SK-N-SH treated with all-trans-retinoic acid at 6 μM for 48 hours (cell line): ENCODE measurements at regions not wholly inside any gene's neighbourhood (a gene's known extent, or its start where the extent isn't known, plus 50 kb on each side); places are given as distances from the start of the nearest gene placed in this dataset.
"Not testable (repeated sequence)": the region's sequence is repeated elsewhere in the genome, so short reads cannot be mapped to it uniquely, and the experiment has no call there.

Experiments used
- ATAC-seq: fragments of 200-7000 bp; cut with Tn5 transposase; 3 replicates; pipeline ENCODE4 v1.9.1; 2020; ENCODE audit warnings: mild to moderate bottlenecking, moderate library complexity
- ARNTL ChIP-seq: fragments of 450-650 bp; formaldehyde crosslinking; IDR thresholded peaks from 2 replicates; pipeline ENCODE4 v1.5.0; 2020; ENCODE audit warnings: low read depth, mild to moderate bottlenecking, moderate library complexity, borderline replicate concordance
- ESRRG ChIP-seq: fragments of 250-450 bp; sonication (Bioruptor Pico); IDR thresholded peaks from 2 replicates; pipeline ENCODE4 v1.6.1; 2021; ENCODE audit warnings: mild to moderate bottlenecking
- GLIS3 ChIP-seq: fragments of 250-450 bp; sonication (Bioruptor Pico); IDR thresholded peaks from 2 replicates; pipeline ENCODE4 v1.5.0; 2020; ENCODE audit warnings: mild to moderate bottlenecking, moderate library complexity
- ISL1 ChIP-seq: fragments of 250-450 bp; sonication (Bioruptor Pico); IDR thresholded peaks from 2 replicates; pipeline ENCODE4 v2.1.2; 2022; ENCODE audit warnings: mild to moderate bottlenecking, moderate library complexity
- OSR1 ChIP-seq: fragments of 250-450 bp; sonication (Bioruptor Pico); IDR thresholded peaks from 2 replicates; pipeline ENCODE4 v1.8.0; 2022; ENCODE audit warnings: moderate library complexity, mild to moderate bottlenecking, inconsistent platforms
- PPARA ChIP-seq: fragments of 250-450 bp; sonication (Bioruptor Pico); IDR thresholded peaks from 2 replicates; pipeline ENCODE4 v1.5.0; 2020; ENCODE audit warnings: mild to moderate bottlenecking, borderline replicate concordance
- RARB ChIP-seq: fragments of 250-450 bp; sonication (Bioruptor Pico); IDR thresholded peaks from 2 replicates; pipeline ENCODE4 v1.8.0; 2021; ENCODE audit warnings: mild to moderate bottlenecking, moderate library complexity
- SNAI2 ChIP-seq: fragments of 250-450 bp; sonication (Bioruptor Pico); IDR thresholded peaks from 2 replicates; pipeline ENCODE4 v1.5.0; 2020; ENCODE audit warnings: mild to moderate bottlenecking, moderate library complexity
- TCF4 ChIP-seq: fragments of 250-450 bp; sonication (Bioruptor Pico); IDR thresholded peaks from 2 replicates; pipeline ENCODE4 v1.8.0; 2021; ENCODE audit warnings: mild to moderate bottlenecking, moderate library complexity, borderline replicate concordance
- TOX ChIP-seq: fragments of 250-450 bp; sonication (Bioruptor Pico); IDR thresholded peaks from 2 replicates; pipeline ENCODE4 v1.8.0; 2021; ENCODE audit warnings: mild to moderate bottlenecking, moderate library complexity, borderline replicate concordance
- TSHZ2 ChIP-seq: fragments of 250-450 bp; sonication (Bioruptor Pico); IDR thresholded peaks from 2 replicates; pipeline ENCODE4 v1.5.0; 2020; ENCODE audit warnings: mild to moderate bottlenecking, moderate library complexity
- ZC3H10 ChIP-seq: fragments of 250-450 bp; sonication (Bioruptor Pico); IDR thresholded peaks from 2 replicates; pipeline ENCODE4 v1.5.1; 2021; ENCODE audit warnings: mild to moderate bottlenecking, moderate library complexity
- ZFP3 ChIP-seq: fragments of 250-450 bp; sonication (Bioruptor Pico); IDR thresholded peaks from 2 replicates; pipeline ENCODE4 v1.5.0; 2020; ENCODE audit warnings: mild to moderate bottlenecking, moderate library complexity
- ZNF565 ChIP-seq: fragments of 450-650 bp; formaldehyde crosslinking; conservative IDR thresholded peaks from 2 replicates; pipeline ENCODE4 v1.5.0; 2020; ENCODE audit warnings: low read depth, mild to moderate bottlenecking, moderate library complexity
- ZNF70 ChIP-seq: fragments of 450-650 bp; formaldehyde crosslinking; IDR thresholded peaks from 2 replicates; pipeline ENCODE4 v1.5.0; 2020; ENCODE audit warnings: mild to moderate bottlenecking, moderate library complexity
- TF ChIP-seq, protein P1 (sequence below): fragments of 250-450 bp; sonication (Bioruptor Pico); IDR thresholded peaks from 2 replicates; pipeline ENCODE4 v1.5.1; 2021; ENCODE audit warnings: mild to moderate bottlenecking, moderate library complexity

- no peak for TF ChIP-seq ESRRG (CRISPR knock-in tag)
- no peak for ATAC-seq
These were observed 76.2 kb upstream of the TOP3B start for GRCh38 chr22:22058633-22059290.

DNA sequence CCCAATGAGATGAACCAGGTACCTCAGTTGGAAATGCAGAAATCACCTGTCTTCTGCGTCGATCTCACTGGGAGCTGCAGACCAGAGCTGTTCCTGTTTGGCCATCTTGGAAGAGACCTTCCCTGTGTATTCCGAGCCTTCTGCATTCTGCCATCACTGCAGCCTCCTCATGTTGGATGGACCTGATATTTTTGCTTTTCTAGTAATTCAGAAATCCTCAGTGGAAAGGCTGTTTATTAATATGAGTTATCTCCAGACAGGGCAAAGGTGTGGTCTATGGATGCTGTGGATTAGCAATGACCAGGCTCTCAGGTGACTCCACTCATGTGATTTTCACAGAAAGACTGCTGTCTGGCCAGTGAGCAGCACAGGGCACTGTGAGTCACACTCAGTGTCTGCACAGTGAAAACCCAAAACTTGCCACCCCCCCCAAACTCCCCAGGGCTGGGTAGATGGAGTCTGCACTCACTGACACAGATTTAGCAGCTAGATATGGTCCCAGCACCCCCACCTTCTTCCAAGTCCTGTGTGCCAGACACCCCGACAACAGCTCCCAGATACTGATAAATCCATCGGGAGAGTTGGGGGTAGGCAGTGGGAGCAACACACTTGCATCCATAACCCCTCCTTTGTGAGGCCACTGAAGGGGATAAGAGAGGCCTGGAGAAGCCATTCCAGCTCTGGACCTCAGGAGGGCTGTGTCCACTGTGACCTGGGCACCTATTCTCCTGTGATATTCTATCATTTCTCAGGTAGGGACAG is 75.2 kb upstream of the TOP3B start:
- ATAC-seq, result no peak

DNA sequence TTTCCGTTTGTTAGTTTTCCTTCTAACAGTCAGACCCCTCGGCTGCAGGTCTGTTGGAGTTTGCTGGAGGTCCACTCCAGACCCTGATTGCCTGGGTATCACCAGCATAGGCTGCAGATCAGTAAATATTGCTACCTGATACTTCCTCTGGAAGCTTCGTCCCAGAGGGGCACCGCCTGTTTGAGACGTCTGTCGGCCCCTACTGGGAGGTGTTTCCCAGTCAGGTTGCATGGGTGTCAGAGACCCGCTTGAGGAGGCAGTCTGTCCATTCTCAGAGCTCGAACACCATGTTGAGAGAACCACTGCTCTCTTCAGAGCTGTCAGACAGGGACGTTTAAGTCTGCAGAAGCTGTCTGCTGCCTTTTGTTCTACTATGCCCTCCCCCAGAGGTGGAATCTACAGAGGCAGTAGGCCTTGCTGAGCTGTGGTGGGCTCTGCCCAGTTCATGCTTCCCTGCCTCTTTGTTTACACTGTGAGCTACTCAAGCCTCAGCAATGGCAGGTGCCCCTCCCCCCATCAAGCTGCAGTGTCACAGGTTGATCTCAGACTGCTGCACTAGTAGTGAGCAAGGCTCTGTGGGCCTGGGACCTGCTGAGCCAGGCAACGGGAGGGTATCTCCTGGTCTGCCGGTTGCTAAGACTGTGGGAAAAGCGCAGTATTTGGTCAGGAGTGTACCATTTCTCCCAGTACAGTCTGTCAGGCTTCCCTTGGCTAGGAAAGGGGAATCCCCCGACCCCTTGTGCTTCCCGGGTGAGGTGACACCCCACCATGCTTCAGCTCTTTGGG is 74.4 kb upstream of the TOP3B start:
- not testable (repeated sequence) for ATAC-seq

More for the DNA sequence above, 75.2 kb upstream of the TOP3B start:
- TF ChIP-seq TOX (no peak), ZFP3 (CRISPR knock-in tag) (no peak), TSHZ2 (CRISPR knock-in tag) (no peak), RARB (CRISPR knock-in tag) (no peak), TCF4 (CRISPR knock-in tag) (no peak), GLIS3 (CRISPR knock-in tag) (no peak), SNAI2 (CRISPR knock-in tag) (no peak), PPARA (CRISPR knock-in tag) (no peak), OSR1 (CRISPR knock-in tag) (no peak), ZNF565 (CRISPR knock-in tag) (no peak)
- TF ChIP-seq, protein P1, sequence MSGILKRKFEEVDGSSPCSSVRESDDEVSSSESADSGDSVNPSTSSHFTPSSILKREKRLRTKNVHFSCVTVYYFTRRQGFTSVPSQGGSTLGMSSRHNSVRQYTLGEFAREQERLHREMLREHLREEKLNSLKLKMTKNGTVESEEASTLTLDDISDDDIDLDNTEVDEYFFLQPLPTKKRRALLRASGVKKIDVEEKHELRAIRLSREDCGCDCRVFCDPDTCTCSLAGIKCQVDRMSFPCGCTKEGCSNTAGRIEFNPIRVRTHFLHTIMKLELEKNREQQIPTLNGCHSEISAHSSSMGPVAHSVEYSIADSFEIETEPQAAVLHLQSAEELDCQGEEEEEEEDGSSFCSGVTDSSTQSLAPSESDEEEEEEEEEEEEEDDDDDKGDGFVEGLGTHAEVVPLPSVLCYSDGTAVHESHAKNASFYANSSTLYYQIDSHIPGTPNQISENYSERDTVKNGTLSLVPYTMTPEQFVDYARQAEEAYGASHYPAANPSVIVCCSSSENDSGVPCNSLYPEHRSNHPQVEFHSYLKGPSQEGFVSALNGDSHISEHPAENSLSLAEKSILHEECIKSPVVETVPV (CRISPR knock-in tag), result no peak
- TF ChIP-seq, all 23 proteins: peak for 0

GRCh38 chr22:22052548-22053139 is 70.1 kb upstream of the TOP3B start:
- not testable (repeated sequence) for ATAC-seq

DNA sequence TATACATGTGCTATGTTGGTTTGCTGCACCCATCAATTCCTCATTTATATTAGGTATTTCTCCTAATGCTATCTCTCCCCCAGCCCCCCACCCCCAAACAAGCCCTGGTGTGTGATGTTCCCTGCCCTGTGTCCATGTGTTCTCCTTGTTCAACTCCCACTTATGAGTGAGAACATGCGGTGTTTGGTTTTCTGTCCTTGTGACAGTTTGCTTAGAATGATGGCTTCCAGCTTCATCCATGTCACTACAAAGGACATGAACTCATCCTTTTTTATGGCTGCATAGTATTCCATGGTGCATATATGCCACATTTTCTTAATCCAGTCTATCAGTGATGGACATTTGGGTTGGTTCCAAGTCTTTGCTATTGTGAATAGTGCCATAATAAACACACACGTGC is 68.4 kb upstream of the TOP3B start:
- not testable (repeated sequence) for ATAC-seq

DNA sequence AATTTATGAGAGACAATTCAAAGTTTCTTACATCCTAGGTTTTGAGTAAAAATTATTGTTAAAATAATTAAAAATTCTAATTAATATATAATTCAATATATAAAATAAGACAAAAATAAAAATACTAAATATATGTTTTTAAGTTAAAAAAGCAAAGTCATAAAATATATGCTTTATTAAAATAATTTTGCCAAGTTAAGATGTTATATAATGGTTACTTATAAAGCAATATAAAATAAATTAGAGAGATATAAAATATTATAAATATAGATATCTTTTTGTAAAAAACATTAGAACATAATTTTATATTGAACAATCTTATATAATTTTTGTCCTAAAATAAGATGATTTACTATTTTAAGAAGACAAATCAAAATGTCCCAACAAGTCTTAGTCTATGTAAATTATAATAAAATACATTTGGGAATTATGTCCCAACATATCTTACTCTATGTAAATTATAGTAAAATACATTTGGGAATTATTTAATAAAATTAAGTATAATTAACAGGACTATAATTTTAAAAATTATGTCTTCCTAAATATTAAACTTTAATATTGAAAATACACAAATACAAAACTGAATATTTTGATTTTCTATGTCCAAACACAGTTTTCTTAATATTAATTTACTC is 67.7 kb upstream of the TOP3B start:
- ATAC-seq, result no peak
- no peak for TF ChIP-seq ARNTL
- no peak for TF ChIP-seq ISL1 (CRISPR knock-in tag)
- no peak for TF ChIP-seq ZC3H10
- no peak for TF ChIP-seq ZNF70
- no peak for TF ChIP-seq TSHZ2 (CRISPR knock-in tag)
- no peak for TF ChIP-seq TCF4 (CRISPR knock-in tag)
